Right lobe of liver (tissue), 6 donors: ENCODE measurements at regions not wholly inside any gene's neighbourhood (a gene's known extent, or its start where the extent isn't known, plus 50 kb on each side); places are given as distances from the start of the nearest gene placed in this dataset.

Source experiments
- ATAC-seq, 4 donors: fragments of 200-7000 bp; cut with Tn5 transposase; one replicate each; pipeline ENCODE4 v1.9.1; 2020; ENCODE audit warnings: mild to moderate bottlenecking in 4 of 4, moderate library complexity in 4 of 4
- DNase-seq, 3 donors: peaks; one replicate each; pipeline ENCODE4 v3.0.0-alpha.2; 2020
- H3K27ac ChIP-seq, 3 donors: fragments of 200-600 bp; one replicate each; pipeline ENCODE4 v1.8.0; 2022
- H3K27me3 ChIP-seq, 2 donors: fragments of 200-600 bp; one replicate each; pipeline ENCODE4 v1.8.0; 2022
- H3K36me3 ChIP-seq, 4 donors: fragments of 200-600 bp; sonication (generic) in 1 of 4; one replicate each; pipeline versions ENCODE4 v1.5.1 to v1.8.0; 2017 to 2022; ENCODE audit warnings: control low read depth in 1 of 4
- H3K4me1 ChIP-seq, 4 donors: fragments of 200-600 bp; sonication (generic) in 1 of 4; one replicate each; pipeline versions ENCODE4 v1.5.1 to v1.8.0; 2017 to 2022; ENCODE audit warnings: control low read depth in 1 of 4
- H3K4me3 ChIP-seq, 3 donors: fragments of 200-600 bp; one replicate each; pipeline ENCODE4 v1.8.0; 2022
- H3K9me3 ChIP-seq, 4 donors: fragments of 200-600 bp; sonication (generic) in 1 of 4; one replicate each; pipeline versions ENCODE4 v1.5.1 to v1.8.0; 2017 to 2022; ENCODE audit warnings: control low read depth in 1 of 4
- CTCF ChIP-seq, 4 donors: fragments of 200-600 bp in 3 of 4; fragments of 450-650 bp in 1 of 4; IDR thresholded peaks; one replicate each; pipeline versions ENCODE4 v1.5.1 to v1.8.0; 2016 to 2022; ENCODE audit warnings: antibody characterized with exemption in 4 of 4, mild to moderate bottlenecking in 2 of 4
- POLR2A ChIP-seq: fragments of 450-650 bp; IDR thresholded peaks from one replicate; pipeline ENCODE4 v1.6.1; 2017; ENCODE audit warnings: antibody characterized with exemption, mild to moderate bottlenecking
- WGBS: methylation state at CpG from one replicate; pipeline ENCODE4 v1.1.6; 2018; ENCODE audit warnings: low coverage, low lambda C conversion rate; ENCODE audit not compliant: insufficient coverage; ENCODE audit errors: missing lambda C conversion rate; 5-methylcytosine and 5-hydroxymethylcytosine counted together
- intact Hi-C, 2 donors: fragments of 100-400 bp; cut with DNase I; formaldehyde crosslinking; loops; one replicate each; pipeline versions ENCODE4 v1.11.2 to v1.14.1; 2022
- donor health status: DM: no; HTN: yes; CAD: no.
- donor health status: DM: no; HTN: no; CAD: no.
- donor health status: DM: no; HTN: no; CAD: no.
- donor health status: DM: no; HTN: yes; CAD: no.
- donor health status: DM: no; HTN: yes; CAD: no.

GRCh38 chr6:54629131-54629530, 217.4 kb upstream of the FAM83B start:
- intact Hi-C loops: no loop called here
- DNase-seq: no peak
- WGBS: 61% methylated on average over 1 of the region's 1 CpG

GRCh38 chr6:54632984-54633565, 213.5 kb upstream of the FAM83B start:
- DNase-seq: no peak
- Histone ChIP-seq H3K4me1 (peaks cover 0 to 4% (median 0%) of the 10 kb centered on the region in 4 donors), H3K9me3 (no peaks in the 10 kb centered on the region), H3K27me3 (no peaks in the 10 kb centered on the region), H3K4me3 (peak overlapping the region; percentile 3 to 28 (median 6)), H3K36me3 (no peaks in the 10 kb centered on the region), H3K27ac (no peak overlapping the region)
- ATAC-seq: peak; percentile 37 to 65 (median 58)
- intact Hi-C loops: no loop called here
- WGBS: 18% methylated on average over 2 of the region's 2 CpGs
- TF ChIP-seq CTCF (IDR thresholded peaks at IDR 0.05) (no peak), POLR2A (no peak)

More at GRCh38 chr6:54629131-54629530, 217.4 kb upstream of the FAM83B start:
- H3K4me1 ChIP-seq: peaks cover 0 to 4% (median 0%) of the 10 kb centered on the region in 4 donors
- no peaks in the 10 kb centered on the region for H3K9me3 ChIP-seq
- H3K27me3 ChIP-seq: no peaks in the 10 kb centered on the region
- H3K36me3 ChIP-seq: no peaks in the 10 kb centered on the region
- H3K27ac ChIP-seq: no peak overlapping the region
- TF ChIP-seq POLR2A (no peak), CTCF (IDR thresholded peaks at IDR 0.05) (no peak)
- ATAC-seq: no peak
- H3K4me3 ChIP-seq: no peak overlapping the region

- 6% methylated on average over 4 of the region's 4 CpGs for WGBS
- no peak for TF ChIP-seq POLR2A
- no peak for TF ChIP-seq CTCF (IDR thresholded peaks at IDR 0.05)
- no peaks in the 10 kb centered on the region for H3K27me3 ChIP-seq
- ATAC-seq: peak; percentile 70 to 91 (median 88)
- intact Hi-C loops: no loop called here
- H3K36me3 ChIP-seq: no peaks in the 10 kb centered on the region
- no peak for DNase-seq
- peaks cover 0 to 4% (median 0%) of the 10 kb centered on the region in 4 donors for H3K4me1 ChIP-seq
- H3K27ac ChIP-seq: no peak overlapping the region
- H3K4me3 ChIP-seq: peak overlapping the region; percentile 3 to 28 (median 6)
- H3K9me3 ChIP-seq: no peaks in the 10 kb centered on the region
Measured at GRCh38 chr6:54633601-54634000, 213.0 kb upstream of the FAM83B start.

GRCh38 chr6:54640911-54641310, 205.7 kb upstream of the FAM83B start:
- no peak overlapping the region for H3K27ac ChIP-seq
- no peaks in the 10 kb centered on the region for H3K27me3 ChIP-seq
- TF ChIP-seq CTCF (IDR thresholded peaks at IDR 0.05): no peak
- no peak for TF ChIP-seq POLR2A
- no peaks in the 10 kb centered on the region for H3K4me1 ChIP-seq
- no peak for DNase-seq
- intact Hi-C loops: no loop called here
- no peak overlapping the region for H3K4me3 ChIP-seq
- H3K9me3 ChIP-seq: no peaks in the 10 kb centered on the region
- ATAC-seq: no peak
- H3K36me3 ChIP-seq: no peaks in the 10 kb centered on the region
- 56% methylated on average over 1 of the region's 1 CpG for WGBS
